NT2/D1 (cell line): ENCODE measurements at regions not wholly inside any gene's neighbourhood (a gene's known extent, or its start where the extent isn't known, plus 50 kb on each side); places are given as distances from the start of the nearest gene placed in this dataset.

Experiments
- SUZ12 ChIP-seq: IDR thresholded peaks from 2 replicates; pipeline ENCODE4 v1.6.1; 2011; ENCODE audit not compliant: insufficient read length, insufficient read depth; ENCODE audit errors: extremely low read depth
- YY1 ChIP-seq: IDR thresholded peaks from 2 replicates; pipeline ENCODE4 v1.6.1; 2011; ENCODE audit not compliant: insufficient read length, insufficient read depth

DNA sequence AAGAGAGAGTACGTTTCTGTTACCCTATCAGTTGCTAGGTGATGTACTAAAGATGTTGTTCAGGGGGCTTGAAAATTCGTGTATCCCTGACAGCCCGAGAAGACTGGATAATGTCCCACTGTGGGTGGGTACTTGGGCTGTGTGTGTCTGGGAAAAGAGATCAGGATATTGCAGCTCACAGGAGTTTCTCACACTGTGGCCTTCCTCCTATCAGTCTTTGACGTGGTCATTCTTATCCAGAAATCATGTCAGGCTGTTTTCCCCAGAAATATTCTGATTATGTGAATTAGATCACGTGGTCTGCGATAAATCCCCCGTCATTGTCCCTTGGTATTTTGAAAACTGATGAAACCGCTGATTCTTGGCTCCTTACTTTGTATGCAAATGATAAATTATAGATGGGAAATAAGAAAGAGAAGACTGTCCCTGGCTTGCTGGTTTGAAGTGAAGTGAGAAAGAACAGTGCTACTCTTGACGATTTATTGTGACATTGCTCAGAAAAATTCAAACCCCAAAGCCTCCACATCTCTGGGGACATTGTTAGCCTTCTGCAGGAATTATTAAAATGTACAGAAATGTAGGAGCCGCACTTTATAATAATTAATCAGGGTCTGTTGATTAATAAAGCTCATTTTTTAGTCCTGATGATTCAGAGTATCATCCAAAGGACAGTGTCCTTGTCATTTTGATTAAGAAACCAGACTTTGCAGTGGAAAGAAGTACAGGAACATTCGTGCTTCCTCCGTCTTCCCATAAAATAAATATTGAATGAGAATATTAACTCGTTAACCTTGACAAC lies 167.5 kb upstream of the TSHZ2 start:
- TF ChIP-seq YY1 (no peak), SUZ12 (no peak)
